ENCODE measurements at regions not wholly inside any gene's neighbourhood (a gene's known extent, or its start where the extent isn't known, plus 50 kb on each side); places are given as distances from the start of the nearest gene placed in this dataset.

DNA sequence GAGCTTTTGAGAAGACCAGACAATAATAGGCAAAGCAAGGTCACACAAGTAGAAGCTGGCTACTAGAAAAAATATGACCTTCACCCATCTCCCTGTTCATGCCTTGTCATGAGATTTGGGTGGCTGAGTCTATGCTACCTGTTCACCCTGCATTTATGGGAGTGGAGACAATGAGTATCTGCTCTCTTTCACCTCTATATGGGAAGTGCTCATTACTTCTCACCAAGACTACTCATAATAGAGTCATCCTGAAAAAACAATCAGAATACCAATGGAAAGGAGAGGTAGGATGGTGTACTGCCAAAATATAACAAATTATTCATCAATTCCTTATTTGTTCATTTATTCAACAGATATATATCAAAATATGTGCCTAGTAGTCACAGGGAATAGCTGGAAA is 921.8 kb upstream of the INTU start:
- in situ Hi-C loops (cut with HindIII; ENCODE audit: low pct_ligation_motif_present, low sequenced_read_pairs), result no loop called here
- no peak for DNase-seq
- Histone ChIP-seq H3K27me3 (replicated peaks) (no peaks in the 10 kb centered on the region), H3K4me3 (ENCODE audit: low read depth, low read length) (no peak overlapping the region), H3K36me3 (replicated peaks) (no peaks in the 10 kb centered on the region), H3K27ac (no peak overlapping the region)
- TF ChIP-seq, protein P1, sequence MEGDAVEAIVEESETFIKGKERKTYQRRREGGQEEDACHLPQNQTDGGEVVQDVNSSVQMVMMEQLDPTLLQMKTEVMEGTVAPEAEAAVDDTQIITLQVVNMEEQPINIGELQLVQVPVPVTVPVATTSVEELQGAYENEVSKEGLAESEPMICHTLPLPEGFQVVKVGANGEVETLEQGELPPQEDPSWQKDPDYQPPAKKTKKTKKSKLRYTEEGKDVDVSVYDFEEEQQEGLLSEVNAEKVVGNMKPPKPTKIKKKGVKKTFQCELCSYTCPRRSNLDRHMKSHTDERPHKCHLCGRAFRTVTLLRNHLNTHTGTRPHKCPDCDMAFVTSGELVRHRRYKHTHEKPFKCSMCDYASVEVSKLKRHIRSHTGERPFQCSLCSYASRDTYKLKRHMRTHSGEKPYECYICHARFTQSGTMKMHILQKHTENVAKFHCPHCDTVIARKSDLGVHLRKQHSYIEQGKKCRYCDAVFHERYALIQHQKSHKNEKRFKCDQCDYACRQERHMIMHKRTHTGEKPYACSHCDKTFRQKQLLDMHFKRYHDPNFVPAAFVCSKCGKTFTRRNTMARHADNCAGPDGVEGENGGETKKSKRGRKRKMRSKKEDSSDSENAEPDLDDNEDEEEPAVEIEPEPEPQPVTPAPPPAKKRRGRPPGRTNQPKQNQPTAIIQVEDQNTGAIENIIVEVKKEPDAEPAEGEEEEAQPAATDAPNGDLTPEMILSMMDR (IDR thresholded peaks at IDR 0.05; ENCODE audit: low read depth, low read length, missing control alignments), result no peak

DNA sequence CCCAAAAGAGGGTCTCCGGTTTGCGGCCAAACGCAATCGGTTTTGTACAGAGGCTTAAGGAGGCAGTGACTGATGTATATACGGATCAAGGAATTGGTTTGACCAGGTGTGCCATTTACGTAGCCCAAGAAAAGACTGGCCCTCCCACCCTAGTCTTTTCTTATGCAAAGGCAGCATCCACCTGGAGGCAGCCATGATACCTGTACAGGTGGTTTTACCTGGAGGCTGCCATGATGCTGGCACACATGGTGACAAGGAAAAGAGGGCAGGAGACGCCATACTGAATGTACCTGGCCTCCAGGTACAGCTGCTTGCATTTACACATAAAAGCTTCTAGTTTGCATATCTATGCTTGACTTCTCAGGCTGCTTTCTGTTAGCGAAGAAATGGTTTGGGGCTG is 917.7 kb upstream of the INTU start:
- Histone ChIP-seq H3K36me3 (replicated peaks) (no peaks in the 10 kb centered on the region), H3K27me3 (replicated peaks) (no peaks in the 10 kb centered on the region), H3K4me3 (ENCODE audit: low read depth, low read length) (no peak overlapping the region), H3K27ac (no peak overlapping the region)
- in situ Hi-C loops (cut with HindIII; ENCODE audit: low pct_ligation_motif_present, low sequenced_read_pairs), result no loop called here
- TF ChIP-seq, protein P1 (IDR thresholded peaks at IDR 0.05; ENCODE audit: low read depth, low read length, missing control alignments), result no peak
- DNase-seq, result no peak

DNA sequence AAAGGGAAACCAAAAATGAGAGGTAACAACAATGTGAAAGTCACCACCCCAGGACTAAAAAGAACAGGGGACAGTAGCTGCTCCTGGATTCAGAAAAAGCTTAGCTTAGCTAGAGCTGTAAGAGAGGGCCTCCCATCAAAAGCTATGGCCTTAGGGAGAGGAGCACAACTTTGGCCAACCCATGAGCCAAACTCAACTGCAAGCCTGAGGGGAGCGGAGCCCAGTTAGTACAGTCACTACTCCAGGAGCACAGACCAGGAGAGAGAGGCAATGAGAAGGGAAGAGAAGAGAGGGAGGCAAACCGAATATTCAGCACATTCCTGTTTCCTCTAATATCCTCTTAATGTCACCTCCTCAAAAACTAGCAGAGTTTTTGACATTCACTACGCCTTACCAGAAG is 917.1 kb upstream of the INTU start:
- in situ Hi-C loops (cut with HindIII; ENCODE audit: low pct_ligation_motif_present, low sequenced_read_pairs), result no loop called here
- no peak for DNase-seq

DNA sequence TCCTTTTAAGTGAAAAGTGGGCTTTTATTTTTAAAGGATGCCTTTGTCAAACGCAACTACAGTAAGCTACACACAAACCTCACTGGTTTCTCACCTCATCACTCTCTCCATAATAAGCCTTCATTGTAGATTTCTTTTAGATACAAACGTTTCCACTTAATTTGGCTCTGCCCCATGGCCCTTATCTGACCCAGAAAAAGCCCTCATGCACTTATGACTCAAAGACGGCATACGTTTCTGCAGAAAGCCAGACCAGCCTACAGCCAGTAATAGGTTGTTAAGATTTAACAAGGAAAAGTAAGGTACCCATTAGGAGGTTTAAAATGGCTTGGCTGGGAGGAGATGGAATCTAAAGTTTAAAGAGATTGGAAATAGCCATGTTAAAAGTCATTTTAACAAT is 914.6 kb upstream of the INTU start:
- Histone ChIP-seq H3K27me3 (replicated peaks) (no peaks in the 10 kb centered on the region), H3K4me3 (ENCODE audit: low read depth, low read length) (no peak overlapping the region), H3K27ac (no peak overlapping the region), H3K36me3 (replicated peaks) (no peaks in the 10 kb centered on the region)
- in situ Hi-C loops (cut with HindIII; ENCODE audit: low pct_ligation_motif_present, low sequenced_read_pairs), result no loop called here
- TF ChIP-seq, protein P1 (IDR thresholded peaks at IDR 0.05; ENCODE audit: low read depth, low read length, missing control alignments), result no peak
- DNase-seq, result no peak

More for the DNA sequence above, 917.1 kb upstream of the INTU start:
- Histone ChIP-seq H3K27ac (no peak overlapping the region), H3K27me3 (replicated peaks) (no peaks in the 10 kb centered on the region), H3K36me3 (replicated peaks) (no peaks in the 10 kb centered on the region), H3K4me3 (ENCODE audit: low read depth, low read length) (no peak overlapping the region)
- TF ChIP-seq, protein P1 (IDR thresholded peaks at IDR 0.05; ENCODE audit: low read depth, low read length, missing control alignments), result no peak

DNA sequence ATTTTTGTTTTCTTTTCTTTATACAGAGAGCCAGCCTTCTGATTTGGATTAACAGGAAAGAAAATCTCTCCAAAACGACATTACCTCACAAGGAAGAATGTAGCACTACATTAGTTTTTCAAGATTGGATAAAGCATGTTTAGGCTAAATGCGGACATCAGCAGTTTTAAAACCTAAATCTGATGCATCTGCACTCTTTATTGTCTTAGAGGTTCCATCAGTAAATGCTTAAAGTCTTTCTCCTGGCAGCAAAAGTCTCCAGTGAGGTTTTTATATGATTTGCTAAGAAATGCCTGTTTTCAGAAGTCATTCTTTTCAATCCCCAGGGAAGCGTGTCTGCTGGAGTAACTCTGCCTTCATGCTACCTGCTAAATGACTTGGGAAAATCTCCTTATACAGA is 912.9 kb upstream of the INTU start:
- H3K27me3 ChIP-seq (replicated peaks), result no peaks in the 10 kb centered on the region
- no peaks in the 10 kb centered on the region for H3K36me3 ChIP-seq (replicated peaks)
- H3K4me3 ChIP-seq (ENCODE audit: low read depth, low read length), result no peak overlapping the region
- DNase-seq, result no peak
- in situ Hi-C loops (cut with HindIII; ENCODE audit: low pct_ligation_motif_present, low sequenced_read_pairs), result no loop called here
- H3K27ac ChIP-seq, result no peak overlapping the region
- TF ChIP-seq, protein P1 (IDR thresholded peaks at IDR 0.05; ENCODE audit: low read depth, low read length, missing control alignments), result no peak

DNA sequence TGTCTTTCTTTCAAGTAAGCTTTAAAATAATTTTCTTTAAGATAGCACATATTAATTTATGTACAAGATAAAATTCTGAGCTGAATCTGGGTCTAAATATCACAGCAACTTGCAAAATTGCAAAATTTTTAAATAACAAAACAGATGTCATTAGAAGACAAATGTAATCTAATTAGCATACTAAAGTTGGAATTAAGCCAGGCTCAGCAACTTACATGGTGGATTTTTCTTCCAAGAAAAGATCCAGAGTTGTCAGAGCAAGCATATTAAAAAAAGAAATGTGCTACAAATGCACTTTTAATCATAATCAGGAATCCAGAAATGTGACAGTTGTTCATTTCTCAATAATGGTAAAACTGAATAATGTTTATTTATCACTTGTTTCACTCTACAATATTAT is 906.9 kb upstream of the INTU start:
- H3K27me3 ChIP-seq (replicated peaks), result no peaks in the 10 kb centered on the region
- no peaks in the 10 kb centered on the region for H3K36me3 ChIP-seq (replicated peaks)
- in situ Hi-C loops (cut with HindIII; ENCODE audit: low pct_ligation_motif_present, low sequenced_read_pairs), result no loop called here
- no peak overlapping the region for H3K4me3 ChIP-seq (ENCODE audit: low read depth, low read length)
- no peak overlapping the region for H3K27ac ChIP-seq
- TF ChIP-seq, protein P1 (IDR thresholded peaks at IDR 0.05; ENCODE audit: low read depth, low read length, missing control alignments), result no peak
- no peak for DNase-seq
